Thymus (tissue), 11 donors: ENCODE measurements at regions not wholly inside any gene's neighbourhood (a gene's known extent, or its start where the extent isn't known, plus 50 kb on each side); places are given as distances from the start of the nearest gene placed in this dataset.

Experiments
- DNase-seq, 9 donors: peaks; one replicate each; pipeline ENCODE4 v3.0.0-alpha.2; 2013; ENCODE audit warnings: low spot score in 9 of 9, low read depth in 6 of 9, missing footprints in 1 of 9
- H3K27ac ChIP-seq, 2 donors: one replicate each; pipeline ENCODE4 v1.5.1; 2013; ENCODE audit warnings: control low read depth in 1 of 2, low read depth in 1 of 2, low read length in 1 of 2, mild to moderate bottlenecking in 1 of 2, moderate library complexity in 1 of 2
- H3K27me3 ChIP-seq, 2 donors: one replicate each; pipeline ENCODE4 v1.5.1; 2013; ENCODE audit warnings: low read length in 1 of 2; ENCODE audit not compliant: control insufficient read depth in 2 of 2, insufficient read depth in 1 of 2
- H3K36me3 ChIP-seq, 2 donors: one replicate each; pipeline ENCODE4 v1.5.1; 2013; ENCODE audit warnings: low read length in 1 of 2, mild to moderate bottlenecking in 1 of 2, moderate library complexity in 1 of 2; ENCODE audit not compliant: control insufficient read depth in 2 of 2, insufficient read depth in 2 of 2
- H3K4me1 ChIP-seq, 2 donors: one replicate each; pipeline ENCODE4 v1.5.1; 2013; ENCODE audit warnings: low read length in 2 of 2; ENCODE audit not compliant: control insufficient read depth in 2 of 2, insufficient read depth in 2 of 2
- H3K4me3 ChIP-seq, 2 donors: one replicate each; pipeline ENCODE4 v1.5.1; 2013; ENCODE audit warnings: low read length in 2 of 2, control low read depth in 1 of 2, mild to moderate bottlenecking in 1 of 2
- H3K9me3 ChIP-seq, 2 donors: one replicate each; pipeline ENCODE4 v1.5.1; 2013; ENCODE audit warnings: low read length in 1 of 2, mild to moderate bottlenecking in 1 of 2; ENCODE audit not compliant: control insufficient read depth in 2 of 2, insufficient read depth in 1 of 2
- WGBS: extraction: QIAGEN DNeasy Blood & Tissue Kit; methylation state at CpG from one replicate; pipeline ENCODE4 v1.1.7; 2013; 5-methylcytosine and 5-hydroxymethylcytosine counted together
- donor health status: healthy.

GRCh38 chr1:163013826-163014600 is 55.1 kb upstream of the RGS4 start:
- H3K4me3 ChIP-seq: no peak overlapping the region
- H3K27ac ChIP-seq: no peak overlapping the region
- H3K36me3 ChIP-seq: no peaks in the 10 kb centered on the region
- DNase-seq: no peak
- no peaks in the 10 kb centered on the region for H3K27me3 ChIP-seq
- H3K4me1 ChIP-seq: no peaks in the 10 kb centered on the region
- peaks cover 0 to 6% of the 10 kb centered on the region in 2 donors for H3K9me3 ChIP-seq
- WGBS: 90% methylated on average over 6 of the region's 6 CpGs

- DNase-seq: no peak
- Histone ChIP-seq H3K9me3 (no peaks in the 10 kb centered on the region), H3K27me3 (no peaks in the 10 kb centered on the region), H3K36me3 (no peaks in the 10 kb centered on the region), H3K27ac (no peak overlapping the region), H3K4me1 (no peaks in the 10 kb centered on the region), H3K4me3 (no peak overlapping the region)
- 93% methylated on average over 10 of the region's 10 CpGs for WGBS
Measured at GRCh38 chr1:163006051-163006834, 62.9 kb upstream of the RGS4 start.

GRCh38 chr1:162997499-162998285 is 71.5 kb upstream of the RGS4 start:
- no peaks in the 10 kb centered on the region for H3K4me1 ChIP-seq
- WGBS: 94% methylated on average over 2 of the region's 2 CpGs
- no peaks in the 10 kb centered on the region for H3K27me3 ChIP-seq
- no peak for DNase-seq
- no peaks in the 10 kb centered on the region for H3K9me3 ChIP-seq
- no peak overlapping the region for H3K4me3 ChIP-seq
- no peaks in the 10 kb centered on the region for H3K36me3 ChIP-seq
- H3K27ac ChIP-seq: no peak overlapping the region

- H3K27me3 ChIP-seq: no peaks in the 10 kb centered on the region
- H3K27ac ChIP-seq: no peak overlapping the region
- H3K36me3 ChIP-seq: no peaks in the 10 kb centered on the region
- H3K4me1 ChIP-seq: no peaks in the 10 kb centered on the region
- no peak overlapping the region for H3K4me3 ChIP-seq
- 98% methylated on average over 1 of the region's 1 CpG for WGBS
- DNase-seq: no peak
- no peaks in the 10 kb centered on the region for H3K9me3 ChIP-seq
Measured at GRCh38 chr1:162996261-162996660, 72.9 kb upstream of the RGS4 start.

GRCh38 chr1:162994921-162995320 is 74.2 kb upstream of the RGS4 start:
- Histone ChIP-seq H3K36me3 (no peaks in the 10 kb centered on the region), H3K9me3 (no peaks in the 10 kb centered on the region)

GRCh38 chr1:162993846-162994245 is 75.3 kb upstream of the RGS4 start:
- WGBS: 51% methylated on average over 3 of the region's 3 CpGs
- Histone ChIP-seq H3K4me1 (no peaks in the 10 kb centered on the region), H3K36me3 (no peaks in the 10 kb centered on the region), H3K27me3 (no peaks in the 10 kb centered on the region), H3K4me3 (no peak overlapping the region), H3K9me3 (no peaks in the 10 kb centered on the region), H3K27ac (no peak overlapping the region)
- DNase-seq: no peak

More at GRCh38 chr1:162994921-162995320, 74.2 kb upstream of the RGS4 start:
- Histone ChIP-seq H3K27me3 (no peaks in the 10 kb centered on the region), H3K4me1 (no peaks in the 10 kb centered on the region), H3K4me3 (no peak overlapping the region), H3K27ac (no peak overlapping the region)
- DNase-seq: no peak

GRCh38 chr1:162992945-162993344 is 76.2 kb upstream of the RGS4 start:
- H3K27me3 ChIP-seq: no peaks in the 10 kb centered on the region
- no peak overlapping the region for H3K27ac ChIP-seq
- H3K9me3 ChIP-seq: no peaks in the 10 kb centered on the region
- DNase-seq: no peak
- no peak overlapping the region for H3K4me3 ChIP-seq
- no peaks in the 10 kb centered on the region for H3K4me1 ChIP-seq
- H3K36me3 ChIP-seq: no peaks in the 10 kb centered on the region
- WGBS: 84% methylated on average over 3 of the region's 3 CpGs

- WGBS: 91% methylated on average over 6 of the region's 6 CpGs
- H3K4me1 ChIP-seq: no peaks in the 10 kb centered on the region
Measured at GRCh38 chr1:162991444-162991843, 77.7 kb upstream of the RGS4 start.

GRCh38 chr1:162990665-162991064 is 78.5 kb upstream of the RGS4 start:
- no peaks in the 10 kb centered on the region for H3K36me3 ChIP-seq
- H3K9me3 ChIP-seq: no peaks in the 10 kb centered on the region
- WGBS: 94% methylated on average over 3 of the region's 3 CpGs
- no peak overlapping the region for H3K27ac ChIP-seq
- DNase-seq: no peak
- H3K27me3 ChIP-seq: no peaks in the 10 kb centered on the region
- H3K4me1 ChIP-seq: no peaks in the 10 kb centered on the region
- no peak overlapping the region for H3K4me3 ChIP-seq

More at GRCh38 chr1:162991444-162991843, 77.7 kb upstream of the RGS4 start:
- H3K9me3 ChIP-seq: no peaks in the 10 kb centered on the region
- no peak overlapping the region for H3K4me3 ChIP-seq
- no peaks in the 10 kb centered on the region for H3K27me3 ChIP-seq
- no peaks in the 10 kb centered on the region for H3K36me3 ChIP-seq
- H3K27ac ChIP-seq: no peak overlapping the region
- DNase-seq: no peak
